Stimulated activated CD4-positive, alpha-beta T cell treated with anti-CD3 and anti-CD28 coated beads, Interleukin-2, amount 100 ng/mL, for 48 hours (primary cell): ENCODE measurements at regions not wholly inside any gene's neighbourhood (a gene's known extent, or its start where the extent isn't known, plus 50 kb on each side); places are given as distances from the start of the nearest gene placed in this dataset.
"Not testable (repeated sequence)": the region's sequence is repeated elsewhere in the genome, so short reads cannot be mapped to it uniquely, and the experiment has no call there.

ENCODE experiments used
- DNase-seq, 2 donors: peaks; one replicate each; pipeline ENCODE4 v3.0.0-alpha.2; 2020

DNA sequence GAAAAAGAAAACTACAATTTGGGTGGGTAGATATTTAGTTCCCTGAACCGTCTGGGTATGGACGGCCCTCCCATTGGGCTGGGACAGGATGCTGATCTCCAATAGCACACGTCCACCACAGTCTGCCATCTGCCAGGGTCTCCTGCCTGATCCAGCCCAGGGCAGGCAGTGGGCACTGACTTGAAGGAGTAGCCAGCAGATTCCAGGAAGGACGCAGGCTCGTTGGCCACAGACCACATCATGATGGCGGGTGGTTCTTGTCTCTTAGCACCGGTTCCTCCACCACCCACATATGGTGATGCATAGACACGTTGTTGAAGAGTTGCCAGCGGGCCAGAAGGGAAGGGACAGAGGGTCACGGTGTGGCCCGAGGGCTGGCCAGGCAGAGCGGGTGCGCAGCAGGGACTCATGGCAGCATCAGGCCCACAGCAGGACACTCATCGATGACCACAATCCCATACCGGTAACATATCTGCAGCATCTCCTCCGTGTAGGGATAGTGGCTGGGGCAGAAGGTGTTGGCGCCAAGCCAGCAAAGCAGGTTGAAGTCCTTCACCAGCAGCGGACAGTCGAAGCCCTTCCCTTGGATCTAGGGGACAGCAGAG is 155.8 kb upstream of the FAM174A start:
- not testable (repeated sequence) for DNase-seq

DNA sequence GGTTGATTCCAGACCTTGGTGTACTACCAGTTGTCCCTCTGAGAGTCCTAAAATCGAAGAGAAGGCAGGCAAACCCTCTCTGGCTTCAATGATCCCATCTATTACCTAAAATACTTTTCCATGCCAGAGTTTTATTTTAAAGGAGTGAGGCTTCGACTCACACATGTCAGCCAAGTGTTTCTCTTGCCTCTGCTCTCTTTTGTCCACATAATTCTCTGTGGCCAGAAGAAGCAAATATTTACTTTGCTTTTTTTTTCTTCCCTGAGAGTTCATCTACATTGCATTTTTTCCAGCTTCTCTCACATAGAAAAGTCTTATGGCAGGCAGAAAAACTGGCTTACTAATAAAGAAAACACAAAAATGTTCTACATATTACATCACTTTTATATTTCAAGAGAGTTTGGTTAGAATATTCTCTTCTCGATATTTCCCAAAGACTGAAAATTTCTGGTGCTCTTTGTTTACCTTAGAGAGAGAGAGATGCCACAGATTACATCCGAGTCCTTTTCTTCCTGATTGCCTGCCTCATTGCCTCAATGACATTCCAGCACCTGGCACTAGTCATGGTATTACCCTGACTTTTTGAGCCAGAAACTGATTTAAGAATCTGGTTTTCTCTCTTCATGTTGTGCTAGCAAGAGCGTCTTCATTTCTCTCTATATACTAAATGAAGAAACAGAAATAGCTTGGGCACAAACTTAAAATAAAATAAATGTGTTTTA is 170.3 kb upstream of the FAM174A start:
- not testable (repeated sequence) for DNase-seq

DNA sequence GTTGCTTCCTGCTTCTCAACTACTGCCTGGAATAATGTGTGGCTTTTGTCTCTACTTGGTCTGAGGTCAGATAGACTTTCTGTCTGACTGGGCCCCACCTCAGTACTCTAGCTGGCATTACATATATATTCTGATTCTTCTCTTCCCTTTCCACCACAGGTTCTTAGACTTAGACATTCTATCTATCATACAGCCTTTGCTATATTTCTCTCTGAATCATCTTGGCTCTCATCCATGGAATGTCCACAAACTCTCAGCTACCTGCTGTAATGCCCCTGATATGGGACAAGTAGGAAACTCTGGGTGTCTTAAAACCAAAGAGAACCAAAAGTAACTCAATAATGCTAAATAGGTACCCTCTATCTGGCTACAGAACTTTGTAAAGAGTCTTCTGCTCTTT is 170.8 kb upstream of the FAM174A start:
- not testable (repeated sequence) for DNase-seq

DNA sequence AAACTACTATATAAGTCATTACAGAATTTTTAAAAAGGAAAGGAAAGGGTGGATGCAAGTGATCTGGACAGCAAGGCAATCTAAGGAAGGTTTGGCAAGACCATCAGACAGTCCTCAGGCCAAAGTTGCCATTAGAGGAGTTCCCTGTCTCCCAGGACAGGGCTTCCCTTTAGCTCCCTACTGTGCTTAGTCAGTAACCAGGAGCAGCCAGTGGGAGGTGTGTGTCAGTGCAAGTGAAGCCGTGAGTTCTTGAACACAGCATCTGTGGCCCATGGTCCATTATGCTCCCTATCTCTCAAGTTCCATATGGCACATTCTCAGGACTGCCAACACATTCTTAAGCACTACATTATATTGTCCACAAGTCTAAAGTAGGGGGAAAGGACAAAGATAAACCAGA is 175.2 kb upstream of the FAM174A start:
- not testable (repeated sequence) for DNase-seq

DNA sequence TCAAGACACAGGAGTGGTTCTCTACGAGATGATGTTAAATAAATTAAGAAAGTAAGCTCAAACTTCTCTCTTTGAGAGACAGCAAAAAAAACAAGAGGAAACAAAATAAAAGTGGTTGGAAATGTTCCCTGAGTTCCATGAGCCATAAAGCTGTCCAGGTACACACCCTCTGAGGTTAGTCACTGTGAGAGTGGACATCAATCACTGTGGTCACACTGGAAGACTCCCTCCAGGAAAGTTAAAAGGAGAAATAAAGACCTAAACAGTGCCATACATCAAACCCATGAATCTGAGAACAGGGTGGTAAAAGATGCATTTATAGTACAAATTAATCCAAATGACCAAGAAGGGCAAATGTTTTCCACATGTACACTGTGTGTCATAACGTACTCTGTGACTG is 188.9 kb upstream of the FAM174A start:
- DNase-seq: not testable (repeated sequence)

GRCh38 chr5:100341485-100341884 is 193.7 kb upstream of the FAM174A start:
- not testable (repeated sequence) for DNase-seq

DNA sequence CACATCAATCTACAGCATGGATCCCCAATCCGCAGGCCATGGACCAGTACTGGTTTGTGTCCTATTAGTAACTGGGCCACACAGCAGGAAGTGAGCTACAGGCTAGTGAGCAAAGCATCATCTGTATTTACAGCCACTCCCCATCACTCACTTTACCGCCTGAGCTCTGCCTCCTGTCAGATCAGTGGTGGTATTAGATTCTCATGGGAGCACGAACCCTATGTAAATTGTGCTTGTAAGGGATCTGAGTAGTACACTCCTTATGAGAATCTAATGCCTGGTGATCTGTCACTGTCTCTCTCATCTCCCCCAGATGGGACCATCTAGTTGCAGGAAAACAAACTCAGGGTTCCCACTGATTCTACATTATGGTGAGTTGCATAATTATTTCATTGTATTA is 212.7 kb upstream of the FAM174A start:
- no peak for DNase-seq

DNA sequence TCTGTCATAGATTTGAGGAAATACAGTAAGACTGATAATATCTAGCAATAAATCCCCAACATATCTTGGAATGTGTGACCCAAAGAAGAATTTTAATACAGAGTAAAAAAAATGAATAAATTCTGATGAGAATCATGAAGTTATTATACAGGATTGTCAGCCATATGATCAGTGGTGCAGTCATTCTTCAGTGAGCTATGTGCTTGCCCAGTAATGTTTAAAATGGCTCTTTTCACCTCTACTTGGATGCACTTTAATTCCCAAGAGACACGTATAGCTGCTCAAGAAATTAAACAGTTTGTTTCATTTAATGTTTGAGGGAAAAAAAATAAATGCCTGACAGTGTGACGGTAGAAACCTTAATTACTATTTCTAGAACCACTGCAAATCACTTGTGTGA is 215.3 kb upstream of the FAM174A start:
- no peak for DNase-seq

GRCh38 chr5:100313657-100314056 is 221.5 kb upstream of the FAM174A start:
- DNase-seq: no peak

DNA sequence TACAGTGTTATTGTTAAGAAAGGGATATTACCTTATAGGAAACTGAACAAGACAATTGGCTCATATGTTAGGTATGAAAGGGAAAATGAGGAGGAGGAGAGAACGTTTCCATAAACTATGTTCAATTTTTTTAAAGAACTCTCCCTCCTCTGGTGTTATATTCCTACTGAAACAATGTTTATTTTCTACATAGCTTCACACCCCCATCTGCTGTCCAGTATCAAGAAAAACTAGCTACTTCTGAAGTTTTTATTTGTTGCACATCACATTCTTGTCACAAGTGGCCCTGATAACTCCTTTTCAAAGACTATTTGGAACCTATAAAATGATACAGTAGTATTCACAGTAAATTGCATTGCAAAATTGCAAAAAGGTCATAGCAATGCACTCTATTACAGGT is 223.4 kb upstream of the FAM174A start:
- DNase-seq: no peak

DNA sequence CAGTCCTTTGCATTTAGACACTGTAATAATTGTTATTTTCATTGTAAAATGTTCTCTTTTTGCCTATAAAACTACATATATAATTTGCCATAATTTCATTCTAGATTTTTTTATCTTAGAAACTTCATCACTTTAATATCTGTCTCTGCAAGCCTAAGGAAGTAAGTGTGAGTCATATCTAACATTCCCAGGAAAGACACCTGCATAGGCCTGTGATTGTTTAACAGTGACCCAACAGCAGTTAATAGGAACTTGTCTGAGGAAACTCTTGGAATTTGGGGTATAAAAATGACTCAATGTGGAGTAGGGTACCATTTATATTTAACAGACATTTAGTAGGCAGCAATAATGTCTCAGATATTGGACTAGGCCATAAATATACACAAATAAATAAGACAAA is 229.2 kb upstream of the FAM174A start:
- no peak for DNase-seq

GRCh38 chr5:100303216-100303615 is 232.0 kb upstream of the FAM174A start:
- DNase-seq: no peak

DNA sequence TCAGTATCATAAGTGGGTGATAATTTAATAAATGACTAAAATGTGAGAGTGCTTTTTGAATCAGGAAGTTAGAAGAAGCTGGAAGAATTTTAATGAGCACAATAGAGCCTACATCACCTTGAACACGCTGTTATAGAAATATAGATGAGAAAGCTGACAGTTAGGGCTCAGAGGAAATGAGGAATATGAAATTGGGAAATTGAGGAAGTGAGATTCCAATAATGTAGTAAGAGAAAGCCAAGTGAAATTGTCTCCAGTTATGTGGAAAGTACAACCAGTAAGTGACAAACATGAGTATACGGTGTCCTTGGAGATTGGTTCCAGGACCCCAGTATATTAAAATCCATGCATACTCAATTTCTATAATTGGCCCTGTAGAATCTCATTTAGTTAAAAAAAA is 235.9 kb upstream of the FAM174A start:
- no peak for DNase-seq

DNA sequence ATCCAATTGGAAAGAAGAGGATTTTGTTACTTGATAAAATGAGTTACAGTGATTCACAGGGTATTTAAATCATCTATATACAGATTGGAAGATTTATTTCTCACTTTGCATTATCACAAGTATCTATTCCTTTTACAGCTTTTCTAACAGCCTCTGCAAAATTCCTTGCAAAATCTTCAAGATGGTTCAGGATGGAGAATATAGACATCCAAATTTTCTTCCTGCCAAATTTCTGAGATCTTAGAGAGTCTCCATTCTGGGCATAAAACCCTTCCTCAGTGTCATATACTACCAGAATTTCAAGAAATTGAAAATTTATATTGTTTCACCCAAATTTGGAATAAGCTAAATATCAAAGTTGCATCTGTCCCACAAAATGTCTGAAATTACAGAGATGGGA is 259.1 kb upstream of the FAM174A start:
- DNase-seq: no peak

GRCh38 chr5:100275631-100276030 is 259.5 kb upstream of the FAM174A start:
- DNase-seq: no peak

GRCh38 chr5:100273846-100274580 is 261.2 kb upstream of the FAM174A start:
- no peak for DNase-seq

GRCh38 chr5:100270023-100270771 is 265.0 kb upstream of the FAM174A start:
- no peak for DNase-seq

- DNase-seq: no peak
Measured at GRCh38 chr5:100260968-100261367, 274.2 kb upstream of the FAM174A start.

DNA sequence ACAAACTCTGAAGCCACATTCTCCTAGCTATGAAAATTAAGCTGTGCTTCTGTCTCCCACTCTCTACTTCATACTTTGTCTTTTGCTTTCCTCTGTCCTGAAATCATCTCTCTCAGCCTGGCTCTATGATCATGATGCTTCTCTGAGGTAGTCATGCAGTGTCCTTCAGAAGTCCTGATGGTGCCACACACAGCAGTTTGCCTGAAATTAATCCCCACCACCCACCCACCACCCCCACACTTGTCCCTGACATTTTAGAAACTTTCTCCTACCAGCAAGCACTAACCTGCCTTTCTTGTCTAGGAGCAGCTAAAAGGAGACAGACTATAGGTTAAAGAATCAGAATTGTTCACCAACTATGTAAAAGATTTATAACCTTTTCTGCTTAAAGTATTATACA is 282.2 kb upstream of the FAM174A start:
- DNase-seq: no peak

GRCh38 chr5:100252037-100252436 is 283.1 kb upstream of the FAM174A start:
- no peak for DNase-seq

GRCh38 chr5:100249884-100250269 is 285.3 kb upstream of the FAM174A start:
- DNase-seq: no peak

DNA sequence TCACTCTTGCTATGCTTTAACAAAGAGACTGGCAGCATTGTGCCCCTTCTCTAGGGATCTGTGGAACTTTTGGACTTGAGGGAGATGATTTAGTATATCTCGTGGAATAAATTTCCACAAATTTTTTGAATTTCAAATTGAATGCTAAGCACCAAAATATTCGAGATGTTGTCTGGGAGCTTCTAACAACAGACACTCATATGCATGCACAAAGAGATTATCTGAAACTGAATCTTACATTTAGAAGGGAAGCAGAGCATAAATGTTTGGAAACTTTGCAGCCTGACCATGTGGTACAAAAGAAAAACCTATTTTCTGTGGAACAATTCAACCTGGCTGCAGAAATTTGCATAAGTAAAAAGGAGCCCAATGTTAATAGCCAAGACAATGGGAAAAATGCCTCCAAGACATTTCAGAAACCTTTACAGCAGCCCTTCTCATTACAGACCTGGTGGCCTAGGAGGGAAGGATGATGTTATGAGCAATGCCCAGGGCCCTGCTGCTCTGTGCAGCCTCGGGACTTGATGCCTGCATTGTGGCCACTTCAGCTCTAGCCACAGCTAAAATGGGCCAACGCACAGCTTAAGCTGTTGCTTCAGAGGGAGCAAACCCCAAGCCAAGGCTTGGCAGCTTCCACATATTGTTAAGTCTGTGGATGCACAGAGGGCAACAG is 285.8 kb upstream of the FAM174A start:
- no peak for DNase-seq

DNA sequence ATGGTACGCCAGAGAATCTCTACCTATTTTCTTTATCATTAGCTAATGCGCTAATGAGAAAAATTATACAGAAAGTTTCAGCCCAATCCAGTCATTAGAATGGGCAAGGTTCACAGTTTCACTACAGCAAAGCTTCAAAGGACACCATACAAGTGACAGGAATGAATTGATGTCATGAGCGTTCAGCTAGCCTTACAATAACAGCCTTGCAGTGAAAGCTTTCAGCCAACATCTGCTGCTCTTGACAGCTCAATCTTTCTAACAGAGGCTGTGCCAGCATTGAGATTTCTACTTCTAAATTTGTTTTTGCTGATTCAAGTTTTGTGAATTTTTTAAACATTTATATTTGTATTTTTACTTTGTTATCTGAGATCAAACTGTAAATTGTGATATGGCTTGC is 302.4 kb upstream of the FAM174A start:
- DNase-seq: no peak
